ENCODE measurements at regions not wholly inside any gene's neighbourhood (a gene's known extent, or its start where the extent isn't known, plus 50 kb on each side); places are given as distances from the start of the nearest gene placed in this dataset.

DNA sequence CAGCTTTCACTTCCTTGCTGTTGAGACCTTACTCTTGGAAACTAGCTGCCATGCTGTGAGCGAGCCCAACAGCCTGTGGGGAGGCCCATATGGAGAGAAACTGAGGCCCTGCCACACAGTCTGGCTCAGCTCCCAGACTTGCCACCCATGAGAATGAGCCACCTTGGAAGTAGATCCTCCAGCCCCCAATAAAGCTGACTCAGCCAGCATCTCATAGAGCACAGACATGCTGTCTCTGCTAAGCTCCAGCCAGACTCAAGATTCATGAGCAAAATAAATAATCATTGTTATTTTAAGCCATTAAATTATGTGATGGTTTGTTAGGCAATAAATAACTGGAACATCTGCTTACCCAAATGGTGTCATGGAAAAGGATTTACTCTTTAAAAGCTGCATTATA, 53.6 kb upstream of the DDX18 start:
- no peaks in the 10 kb centered on the region for H3K9me3 ChIP-seq (ENCODE audit: control insufficient read depth, insufficient read depth, low read depth, low read length)
- no peaks in the 10 kb centered on the region for H4K20me1 ChIP-seq (ENCODE audit: control insufficient read depth, extremely low read depth, insufficient read depth, low read length)
- no peak overlapping the region for H3K4me3 ChIP-seq (replicated peaks in 1 of 4; ENCODE audit: control extremely low read depth in 1 of 4, insufficient read depth in 1 of 4, low read depth in 3 of 4, low read length in 4 of 4)
- TF ChIP-seq, protein P1, sequence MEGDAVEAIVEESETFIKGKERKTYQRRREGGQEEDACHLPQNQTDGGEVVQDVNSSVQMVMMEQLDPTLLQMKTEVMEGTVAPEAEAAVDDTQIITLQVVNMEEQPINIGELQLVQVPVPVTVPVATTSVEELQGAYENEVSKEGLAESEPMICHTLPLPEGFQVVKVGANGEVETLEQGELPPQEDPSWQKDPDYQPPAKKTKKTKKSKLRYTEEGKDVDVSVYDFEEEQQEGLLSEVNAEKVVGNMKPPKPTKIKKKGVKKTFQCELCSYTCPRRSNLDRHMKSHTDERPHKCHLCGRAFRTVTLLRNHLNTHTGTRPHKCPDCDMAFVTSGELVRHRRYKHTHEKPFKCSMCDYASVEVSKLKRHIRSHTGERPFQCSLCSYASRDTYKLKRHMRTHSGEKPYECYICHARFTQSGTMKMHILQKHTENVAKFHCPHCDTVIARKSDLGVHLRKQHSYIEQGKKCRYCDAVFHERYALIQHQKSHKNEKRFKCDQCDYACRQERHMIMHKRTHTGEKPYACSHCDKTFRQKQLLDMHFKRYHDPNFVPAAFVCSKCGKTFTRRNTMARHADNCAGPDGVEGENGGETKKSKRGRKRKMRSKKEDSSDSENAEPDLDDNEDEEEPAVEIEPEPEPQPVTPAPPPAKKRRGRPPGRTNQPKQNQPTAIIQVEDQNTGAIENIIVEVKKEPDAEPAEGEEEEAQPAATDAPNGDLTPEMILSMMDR (conservative IDR thresholded peaks at IDR 0.05 in 1 of 2, IDR thresholded peaks at IDR 0.05 in 1 of 2; ENCODE audit: low read depth in 1 of 2, low read length in 2 of 2): no peak
- no peak for TF ChIP-seq EZH2 (IDR thresholded peaks at IDR 0.05; ENCODE audit: low read length, missing control alignments)
- H2AFZ ChIP-seq (ENCODE audit: low read length): no peak overlapping the region
- H3K4me1 ChIP-seq (ENCODE audit: control insufficient read depth, extremely low read depth, insufficient read depth, low read length): no peaks in the 10 kb centered on the region
- H3K27me3 ChIP-seq (ENCODE audit: control insufficient read depth, insufficient read depth, low read length): no peaks in the 10 kb centered on the region
- no peaks in the 10 kb centered on the region for H3K36me3 ChIP-seq (ENCODE audit: control insufficient read depth, insufficient read depth, low read length)
- DNase-seq (ENCODE audit: low read depth in 2 of 2): no peak
- no peak overlapping the region for H3K27ac ChIP-seq (ENCODE audit: insufficient read depth, low read length)
- no peaks in the 10 kb centered on the region for H3K79me2 ChIP-seq (ENCODE audit: control insufficient read depth, insufficient read depth, low read length)
- H3K4me2 ChIP-seq (ENCODE audit: extremely low read depth, insufficient read depth, low read length): no peak overlapping the region
- no peak overlapping the region for H3K9ac ChIP-seq (ENCODE audit: insufficient read depth, low read length)

DNA sequence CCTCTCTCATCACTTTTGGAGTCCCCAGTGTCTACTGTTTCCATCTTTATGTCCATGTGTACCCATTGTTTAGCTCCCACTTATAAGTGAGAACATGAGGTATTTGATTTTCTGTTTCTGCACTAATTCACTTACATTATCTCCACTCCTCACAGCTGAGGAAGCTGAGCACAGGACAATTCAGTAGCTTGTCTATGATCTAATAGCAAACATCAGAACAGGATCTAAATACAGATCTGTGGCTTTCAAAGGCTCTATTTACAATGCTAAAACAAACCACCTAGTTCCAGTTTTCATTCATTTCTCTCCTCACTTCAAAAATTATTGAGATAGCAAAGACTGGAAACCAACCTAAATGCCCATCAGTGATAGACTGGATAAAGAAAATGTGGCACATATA, 52.0 kb upstream of the DDX18 start:
- Histone ChIP-seq H3K9ac (ENCODE audit: insufficient read depth, low read length) (no peak overlapping the region), H3K9me3 (ENCODE audit: control insufficient read depth, insufficient read depth, low read depth, low read length) (no peaks in the 10 kb centered on the region), H3K79me2 (ENCODE audit: control insufficient read depth, insufficient read depth, low read length) (no peaks in the 10 kb centered on the region), H3K27ac (ENCODE audit: insufficient read depth, low read length) (no peak overlapping the region), H3K4me2 (ENCODE audit: extremely low read depth, insufficient read depth, low read length) (no peak overlapping the region), H4K20me1 (ENCODE audit: control insufficient read depth, extremely low read depth, insufficient read depth, low read length) (no peaks in the 10 kb centered on the region), H2AFZ (ENCODE audit: low read length) (no peak overlapping the region), H3K4me3 (replicated peaks in 1 of 4; ENCODE audit: control extremely low read depth in 1 of 4, insufficient read depth in 1 of 4, low read depth in 3 of 4, low read length in 4 of 4) (no peak overlapping the region), H3K4me1 (ENCODE audit: control insufficient read depth, extremely low read depth, insufficient read depth, low read length) (no peaks in the 10 kb centered on the region), H3K27me3 (ENCODE audit: control insufficient read depth, insufficient read depth, low read length) (no peaks in the 10 kb centered on the region), H3K36me3 (ENCODE audit: control insufficient read depth, insufficient read depth, low read length) (no peaks in the 10 kb centered on the region)
- TF ChIP-seq, protein P1 (conservative IDR thresholded peaks at IDR 0.05 in 1 of 2, IDR thresholded peaks at IDR 0.05 in 1 of 2; ENCODE audit: low read depth in 1 of 2, low read length in 2 of 2): no peak
- no peak for TF ChIP-seq EZH2 (IDR thresholded peaks at IDR 0.05; ENCODE audit: low read length, missing control alignments)
- DNase-seq (ENCODE audit: low read depth in 2 of 2): no peak

- Histone ChIP-seq H3K27me3 (ENCODE audit: control insufficient read depth, insufficient read depth, low read length) (no peaks in the 10 kb centered on the region), H3K4me3 (replicated peaks in 1 of 4; ENCODE audit: control extremely low read depth in 1 of 4, insufficient read depth in 1 of 4, low read depth in 3 of 4, low read length in 4 of 4) (no peak overlapping the region), H3K27ac (ENCODE audit: insufficient read depth, low read length) (no peak overlapping the region), H3K9ac (ENCODE audit: insufficient read depth, low read length) (no peak overlapping the region), H2AFZ (ENCODE audit: low read length) (no peak overlapping the region), H3K4me2 (ENCODE audit: extremely low read depth, insufficient read depth, low read length) (no peak overlapping the region), H3K36me3 (ENCODE audit: control insufficient read depth, insufficient read depth, low read length) (no peaks in the 10 kb centered on the region), H4K20me1 (ENCODE audit: control insufficient read depth, extremely low read depth, insufficient read depth, low read length) (no peaks in the 10 kb centered on the region), H3K79me2 (ENCODE audit: control insufficient read depth, insufficient read depth, low read length) (no peaks in the 10 kb centered on the region), H3K4me1 (ENCODE audit: control insufficient read depth, extremely low read depth, insufficient read depth, low read length) (no peaks in the 10 kb centered on the region), H3K9me3 (ENCODE audit: control insufficient read depth, insufficient read depth, low read depth, low read length) (no peaks in the 10 kb centered on the region)
- DNase-seq (ENCODE audit: low read depth in 2 of 2): no peak
- no peak for TF ChIP-seq EZH2 (IDR thresholded peaks at IDR 0.05; ENCODE audit: low read length, missing control alignments)
- TF ChIP-seq, protein P1 (conservative IDR thresholded peaks at IDR 0.05 in 1 of 2, IDR thresholded peaks at IDR 0.05 in 1 of 2; ENCODE audit: low read depth in 1 of 2, low read length in 2 of 2): no peak
Observed at GRCh38 chr2:117763804-117764203, 50.7 kb upstream of the DDX18 start.

Measured in fibroblast of lung (primary cell).